ENCODE measurements at regions not wholly inside any gene's neighbourhood (a gene's known extent, or its start where the extent isn't known, plus 50 kb on each side); places are given as distances from the start of the nearest gene placed in this dataset.

- no peak for DNase-seq
Measured at GRCh38 chr11:111137846-111138245, 107.7 kb upstream of the POU2AF2 start.

GRCh38 chr11:111135778-111136570, 109.6 kb upstream of the POU2AF2 start:
- no peak for DNase-seq

- no peak for DNase-seq
Measured at GRCh38 chr11:111135101-111135500, 110.4 kb upstream of the POU2AF2 start.

DNA sequence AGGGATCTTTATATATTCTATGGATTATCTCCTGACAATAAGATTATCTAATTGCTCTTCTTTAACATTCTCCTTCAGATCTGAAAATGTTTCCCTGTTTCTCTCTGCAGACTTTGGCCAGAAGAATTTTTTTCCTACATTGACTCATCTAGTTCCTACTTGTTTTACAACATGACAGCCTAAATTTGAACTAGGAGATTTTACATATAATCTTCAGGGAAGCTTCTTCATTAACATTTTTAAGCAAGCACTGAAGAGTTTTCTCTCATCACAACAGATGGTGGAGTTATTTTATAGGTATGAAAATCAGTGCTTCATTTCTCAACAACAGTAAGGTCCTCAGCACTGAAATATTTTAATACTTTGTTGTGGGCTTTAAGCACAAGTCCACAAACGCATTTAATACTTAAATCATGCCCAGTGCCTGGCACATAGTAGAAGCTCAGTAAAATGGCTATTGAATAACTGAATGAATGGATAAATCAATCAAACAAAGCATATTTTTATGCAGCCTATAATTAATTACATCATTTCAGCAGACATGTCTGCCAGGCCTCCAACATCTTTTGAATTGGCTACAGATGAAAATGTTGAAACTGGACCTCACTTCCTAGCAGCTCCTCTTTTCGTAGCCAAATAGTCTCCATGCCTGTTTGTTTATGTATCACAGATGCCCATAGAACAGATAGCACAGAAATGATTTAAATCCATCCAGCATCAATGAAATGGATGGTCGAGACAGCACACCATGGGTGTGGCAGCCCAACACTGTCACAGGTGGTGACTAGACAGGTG, 117.3 kb upstream of the POU2AF2 start:
- no peak for DNase-seq

DNA sequence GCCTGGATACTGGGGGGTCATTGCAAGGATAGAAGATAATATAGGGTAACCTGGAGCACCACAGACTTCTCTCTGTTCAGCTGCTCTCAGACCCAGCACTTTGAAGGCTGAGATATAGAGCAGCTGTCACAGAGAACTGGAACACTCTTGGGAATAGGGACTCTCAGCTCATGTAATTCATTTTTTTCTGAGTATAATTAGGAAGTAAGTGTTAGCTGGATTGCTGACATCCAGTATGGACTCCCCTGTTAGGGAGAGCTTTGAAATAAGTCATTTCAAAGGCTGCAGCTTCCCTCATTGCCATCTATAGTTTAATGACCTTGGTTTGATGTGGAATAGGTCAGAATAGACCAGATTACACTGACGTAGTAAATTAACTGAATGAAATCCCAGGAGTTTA, 120.8 kb upstream of the POU2AF2 start:
- no peak for DNase-seq

GRCh38 chr11:111123463-111124398, 121.8 kb upstream of the POU2AF2 start:
- no peak for DNase-seq

- DNase-seq = no peak
Measured at GRCh38 chr11:111120696-111121302, 124.7 kb upstream of the POU2AF2 start.

DNA sequence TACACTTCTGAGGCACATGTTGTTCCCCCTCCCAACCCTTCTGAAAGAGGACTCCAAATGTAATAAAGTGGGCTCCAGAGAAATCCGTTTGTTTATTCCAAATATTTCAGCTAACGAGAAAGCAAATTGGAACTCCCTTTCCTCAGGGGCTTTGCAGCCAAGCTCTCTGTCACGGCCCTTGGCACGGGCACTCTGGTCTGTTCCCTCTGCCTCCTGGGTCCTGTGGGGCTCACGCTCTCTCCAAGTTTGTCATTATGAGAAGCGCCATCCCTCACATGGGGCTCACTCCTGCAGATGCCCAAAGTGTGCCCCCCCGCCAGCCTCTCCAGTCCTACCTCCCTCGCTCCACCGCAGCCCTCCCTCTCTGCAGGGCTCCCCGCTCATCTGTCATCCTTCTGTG, 125.4 kb upstream of the POU2AF2 start:
- DNase-seq = no peak

DNA sequence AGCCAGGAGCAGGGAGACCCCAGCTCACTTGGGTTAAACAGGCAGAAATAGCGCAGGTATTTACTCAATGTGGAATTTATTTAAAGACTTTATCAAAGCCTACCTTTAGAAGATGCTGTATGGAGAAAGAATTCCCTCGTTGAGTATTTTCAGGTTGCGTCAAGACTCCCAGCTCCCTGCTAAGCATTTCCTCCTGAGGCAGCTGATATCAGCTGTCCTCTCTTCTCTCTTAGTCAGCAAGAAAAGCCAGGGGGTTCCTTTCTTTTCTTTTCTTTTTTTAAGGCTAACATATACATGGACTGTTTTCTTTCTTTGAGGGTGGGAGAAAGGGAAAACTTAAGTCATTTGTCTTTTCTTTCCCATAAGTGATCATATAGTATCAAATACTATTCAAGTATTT, 125.8 kb upstream of the POU2AF2 start:
- DNase-seq = no peak

- no peak for DNase-seq
Measured at GRCh38 chr11:111115890-111116289, 129.6 kb upstream of the POU2AF2 start.

- no peak for DNase-seq
Measured at GRCh38 chr11:111114091-111114490, 131.4 kb upstream of the POU2AF2 start.

GRCh38 chr11:111112614-111113013, 132.9 kb upstream of the POU2AF2 start:
- DNase-seq = no peak

- peak; percentile 91 for DNase-seq
Measured at GRCh38 chr11:111107501-111107900, 138.0 kb upstream of the POU2AF2 start.

GRCh38 chr11:111106641-111107040, 138.9 kb upstream of the POU2AF2 start:
- no peak for DNase-seq

DNA sequence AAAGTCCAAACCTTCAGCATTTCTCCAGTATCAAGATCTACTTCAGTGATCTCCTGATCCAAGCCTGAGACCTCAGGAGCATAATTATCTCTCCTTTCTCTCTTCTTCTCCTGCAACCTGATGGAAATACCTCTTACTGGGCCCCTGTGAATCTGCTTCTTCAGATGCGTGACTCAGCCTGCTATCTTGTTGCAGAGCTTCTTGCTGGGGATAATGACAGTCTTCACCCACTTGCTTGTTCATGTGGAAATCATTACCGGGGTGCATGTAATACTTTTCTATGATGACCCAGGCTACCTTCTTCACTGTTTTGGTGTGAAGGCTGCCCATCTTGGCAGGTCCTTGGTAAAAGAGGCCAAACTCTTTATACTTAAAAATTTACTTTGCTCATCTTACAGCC, 140.0 kb upstream of the POU2AF2 start:
- no peak for DNase-seq

GRCh38 chr11:111104185-111104584, 141.3 kb upstream of the POU2AF2 start:
- no peak for DNase-seq

DNA sequence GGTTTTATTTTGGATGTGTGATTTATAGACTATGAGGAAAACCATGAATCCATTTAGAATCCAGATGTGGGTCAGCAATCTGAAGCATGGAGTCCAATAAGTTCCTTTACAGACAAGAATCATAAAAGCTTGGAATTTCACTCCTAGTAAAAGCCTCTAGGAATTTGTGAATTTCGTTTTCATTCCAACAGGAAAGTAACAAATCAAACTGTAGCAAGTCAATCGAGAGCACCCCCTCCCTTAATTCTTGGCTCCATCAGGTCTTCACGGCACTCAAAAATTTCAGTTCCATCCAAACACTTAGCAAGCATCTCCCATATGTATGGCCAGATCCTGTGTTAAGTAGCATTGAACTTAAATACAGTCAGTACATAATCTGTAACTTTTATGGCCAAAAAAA, 143.6 kb upstream of the POU2AF2 start:
- DNase-seq = no peak

- DNase-seq = no peak
Measured at GRCh38 chr11:111099028-111099713, 146.4 kb upstream of the POU2AF2 start.

GRCh38 chr11:111098091-111098490, 147.4 kb upstream of the POU2AF2 start:
- no peak for DNase-seq

DNA sequence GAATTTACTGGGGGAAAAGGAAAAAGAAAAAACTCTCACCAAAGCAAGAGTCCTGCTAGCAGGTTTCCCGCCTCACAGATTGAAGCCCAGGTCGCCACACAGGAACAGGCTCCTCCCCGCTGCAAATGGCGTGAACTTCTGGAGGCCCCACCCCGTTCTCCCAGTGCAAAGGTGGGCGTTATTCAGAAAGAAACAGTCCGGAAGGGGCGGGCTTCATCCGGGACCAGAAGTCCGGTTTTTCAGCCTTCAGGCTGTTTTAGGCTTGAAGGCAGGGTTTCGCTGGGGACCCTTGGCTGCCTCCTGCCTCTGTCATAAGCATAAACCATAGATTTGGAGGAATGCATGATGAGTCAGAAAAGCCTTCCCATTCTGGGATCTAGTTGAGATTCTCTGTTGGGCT, 148.3 kb upstream of the POU2AF2 start:
- DNase-seq = no peak

DNA sequence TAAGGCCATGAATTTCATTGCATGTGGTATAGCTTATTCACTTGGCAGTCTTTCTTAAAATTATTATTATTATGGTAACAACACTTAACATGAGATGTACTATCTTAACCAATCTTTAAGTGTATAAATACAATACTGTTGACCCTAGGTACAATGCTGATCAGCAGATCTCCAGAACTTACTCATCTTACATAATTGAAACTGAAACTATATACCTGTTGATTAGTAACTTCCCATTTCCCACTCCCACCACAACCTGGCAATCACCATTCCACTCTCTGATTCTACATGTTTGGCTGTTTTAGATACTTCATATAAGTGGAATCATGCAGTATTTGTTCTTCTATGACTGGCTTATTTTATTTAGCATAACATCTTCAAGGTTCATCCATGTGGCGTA, 150.2 kb upstream of the POU2AF2 start:
- DNase-seq = no peak

DNA sequence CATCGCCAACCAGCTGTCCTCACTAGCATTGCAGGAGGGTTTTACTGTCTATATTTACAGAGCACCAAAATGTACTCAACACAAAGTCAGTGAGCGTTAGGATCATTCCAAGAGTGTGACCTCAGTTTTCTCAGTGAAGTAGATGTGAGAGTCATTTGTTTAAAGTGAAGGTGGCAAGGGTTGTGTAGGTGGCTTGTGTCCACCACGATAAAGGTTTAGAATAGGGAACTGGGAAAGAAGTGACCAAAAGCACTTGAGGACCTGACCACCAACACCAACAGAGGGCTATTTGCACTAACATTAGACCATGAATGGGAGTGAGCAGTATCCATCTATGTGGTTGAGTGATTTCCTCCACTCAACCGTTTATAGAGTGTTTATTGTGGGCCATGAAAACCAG, 152.5 kb upstream of the POU2AF2 start:
- DNase-seq = no peak

Measured in MV-4-11 (cell line).